KMS-11 (cell line): ENCODE measurements at regions not wholly inside any gene's neighbourhood (a gene's known extent, or its start where the extent isn't known, plus 50 kb on each side); places are given as distances from the start of the nearest gene placed in this dataset.

ENCODE experiments used
- H2AFZ ChIP-seq: fragments of 200-600 bp; sonication (generic); 2 replicates; pipeline ENCODE4 v1.6.1; 2016; ENCODE audit warnings: antibody characterized with exemption, mixed run types, low read depth
- H3K27ac ChIP-seq: fragments of 200-600 bp; sonication (generic); 2 replicates; pipeline ENCODE4 v1.6.1; 2016; ENCODE audit warnings: mild to moderate bottlenecking, mixed run types
- H3K27me3 ChIP-seq: fragments of 200-600 bp; sonication (generic); 2 replicates; pipeline ENCODE4 v1.6.1; 2017; ENCODE audit warnings: mild to moderate bottlenecking, low read depth, mixed run types, moderate library complexity; ENCODE audit not compliant: insufficient read depth
- H3K36me3 ChIP-seq: fragments of 200-600 bp; sonication (generic); 2 replicates; pipeline ENCODE4 v1.6.1; 2017; ENCODE audit warnings: mild to moderate bottlenecking, mixed run types; ENCODE audit not compliant: insufficient read depth
- H3K4me1 ChIP-seq: fragments of 200-600 bp; sonication (generic); 2 replicates; pipeline ENCODE4 v1.6.1; 2016; ENCODE audit warnings: mild to moderate bottlenecking, low read depth, mixed run types; ENCODE audit not compliant: poor library complexity, severe bottlenecking
- H3K4me2 ChIP-seq: fragments of 200-600 bp; sonication (generic); 2 replicates; pipeline ENCODE4 v1.7.0; 2016; ENCODE audit warnings: mild to moderate bottlenecking, mixed run types
- H3K4me3 ChIP-seq: fragments of 200-600 bp; sonication (generic); IDR thresholded peaks from 2 replicates; pipeline ENCODE4 v1.6.1; 2017; ENCODE audit warnings: low read depth, low read length, mixed read lengths; ENCODE audit not compliant: insufficient read depth
- H3K79me2 ChIP-seq: fragments of 200-600 bp; sonication (generic); 2 replicates; pipeline ENCODE4 v1.6.1; 2016; ENCODE audit warnings: low read depth, mixed run types; ENCODE audit not compliant: insufficient read depth
- H3K9ac ChIP-seq: fragments of 200-600 bp; sonication (generic); 2 replicates; pipeline ENCODE4 v1.6.1; 2016; ENCODE audit warnings: mild to moderate bottlenecking, mixed run types
- H4K20me1 ChIP-seq: fragments of 200-600 bp; sonication (generic); 2 replicates; pipeline ENCODE4 v1.6.1; 2016; ENCODE audit warnings: mild to moderate bottlenecking, mixed run types; ENCODE audit not compliant: insufficient read depth
- CTCF ChIP-seq: fragments of 200-600 bp; sonication (generic); conservative IDR thresholded peaks from 2 replicates; pipeline ENCODE4 v1.6.1; 2017; ENCODE audit warnings: low read depth, mild to moderate bottlenecking, antibody characterized with exemption, low read length, moderate library complexity, mixed read lengths

GRCh38 chr2:4139316-4139715 lies 435.9 kb downstream of the DCDC2C start:
- Histone ChIP-seq H4K20me1 (no peaks in the 10 kb centered on the region), H3K4me1 (no peaks in the 10 kb centered on the region), H3K9ac (no peak overlapping the region), H3K79me2 (no peaks in the 10 kb centered on the region), H3K27ac (no peak overlapping the region), H3K27me3 (no peaks in the 10 kb centered on the region), H3K4me2 (no peak overlapping the region), H3K36me3 (no peaks in the 10 kb centered on the region), H2AFZ (no peak overlapping the region), H3K4me3 (no peak overlapping the region)
- no peak for TF ChIP-seq CTCF

GRCh38 chr2:4139731-4140130 lies 436.4 kb downstream of the DCDC2C start:
- Histone ChIP-seq H3K4me2 (no peak overlapping the region), H3K4me1 (no peaks in the 10 kb centered on the region), H3K79me2 (no peaks in the 10 kb centered on the region), H3K4me3 (no peak overlapping the region), H2AFZ (no peak overlapping the region), H3K27me3 (no peaks in the 10 kb centered on the region), H3K27ac (no peak overlapping the region), H3K9ac (no peak overlapping the region), H3K36me3 (no peaks in the 10 kb centered on the region), H4K20me1 (no peaks in the 10 kb centered on the region)
- TF ChIP-seq CTCF: no peak

GRCh38 chr2:4140281-4140970 lies 437.1 kb downstream of the DCDC2C start:
- no peak overlapping the region for H3K27ac ChIP-seq

GRCh38 chr2:4144731-4145130 lies 441.4 kb downstream of the DCDC2C start:
- H2AFZ ChIP-seq: no peak overlapping the region
- H3K36me3 ChIP-seq: no peaks in the 10 kb centered on the region
- H3K4me3 ChIP-seq: no peak overlapping the region
- no peak overlapping the region for H3K4me2 ChIP-seq
- no peak overlapping the region for H3K27ac ChIP-seq
- no peaks in the 10 kb centered on the region for H3K4me1 ChIP-seq
- H4K20me1 ChIP-seq: no peaks in the 10 kb centered on the region
- no peaks in the 10 kb centered on the region for H3K27me3 ChIP-seq
- no peak overlapping the region for H3K9ac ChIP-seq
- H3K79me2 ChIP-seq: no peaks in the 10 kb centered on the region
- no peak for TF ChIP-seq CTCF

More at GRCh38 chr2:4140281-4140970, 437.1 kb downstream of the DCDC2C start:
- Histone ChIP-seq H3K79me2 (no peaks in the 10 kb centered on the region), H3K36me3 (no peaks in the 10 kb centered on the region), H3K4me2 (no peak overlapping the region), H4K20me1 (no peaks in the 10 kb centered on the region), H3K27me3 (no peaks in the 10 kb centered on the region), H2AFZ (no peak overlapping the region), H3K4me1 (no peaks in the 10 kb centered on the region), H3K4me3 (no peak overlapping the region), H3K9ac (no peak overlapping the region)
- TF ChIP-seq CTCF: no peak
